ENCODE measurements at regions not wholly inside any gene's neighbourhood (a gene's known extent, or its start where the extent isn't known, plus 50 kb on each side); places are given as distances from the start of the nearest gene placed in this dataset.

DNA sequence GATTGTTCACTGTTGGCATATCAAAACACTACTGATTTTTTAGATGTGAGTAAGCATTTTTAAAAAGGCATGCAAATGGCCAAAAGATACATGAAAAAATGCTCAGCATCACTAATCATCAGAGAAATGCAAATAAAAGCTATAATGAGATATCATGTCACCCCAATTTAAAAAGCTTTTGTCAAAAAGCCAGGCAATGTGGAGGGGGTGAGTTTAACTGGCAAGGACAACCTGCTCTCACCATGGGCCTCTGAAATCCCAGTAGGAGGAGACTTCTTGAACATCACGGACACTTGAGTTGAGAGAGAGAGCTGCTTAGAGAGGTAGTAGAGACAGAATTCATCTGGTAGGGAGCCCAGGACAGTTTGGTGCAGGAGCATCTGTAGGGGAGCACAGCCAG, 347.1 kb upstream of the MPDZ start:
- WGBS, 2 donors = 89 to 91% methylated on average over 1 of the region's 1 CpG
- TF ChIP-seq CTCF (IDR thresholded peaks at IDR 0.05) (no peak), POLR2AphosphoS5 (IDR thresholded peaks at IDR 0.05) (no peak), POLR2A (IDR thresholded peaks at IDR 0.05) (no peak), EP300 (IDR thresholded peaks at IDR 0.05) (no peak)

DNA sequence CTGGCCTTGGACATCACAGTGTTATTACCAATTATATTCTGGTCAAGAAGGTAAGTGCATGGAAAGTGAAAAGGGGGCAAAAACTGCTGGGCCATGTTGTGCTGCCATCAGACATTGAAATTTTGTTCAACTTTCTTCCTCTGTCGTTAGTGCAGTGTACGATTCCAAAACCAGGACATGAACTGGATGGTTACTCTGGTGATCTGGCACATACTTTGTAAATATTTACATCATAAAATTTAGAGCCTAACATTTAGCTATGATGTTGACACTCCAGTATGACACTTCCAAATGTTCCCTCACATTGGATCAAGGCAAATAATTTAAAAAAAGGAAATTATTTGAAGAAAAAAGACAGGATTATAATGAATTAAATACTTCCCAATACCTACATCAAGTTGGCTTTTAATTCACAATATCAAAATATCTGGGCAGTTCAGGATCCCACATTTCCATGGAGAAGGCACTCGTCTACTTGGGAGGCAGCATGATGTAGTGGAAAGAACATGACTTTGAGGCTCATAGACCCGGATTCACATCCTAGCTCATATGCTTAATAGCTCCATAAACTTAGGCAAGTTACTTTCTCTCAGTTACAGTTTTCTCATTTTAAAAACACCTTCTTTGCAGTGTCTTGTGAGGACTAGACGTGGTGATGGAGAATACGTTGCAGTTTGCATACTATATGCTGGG, 342.5 kb upstream of the MPDZ start:
- no peak overlapping the region for H3K27ac ChIP-seq
- H3K36me3 ChIP-seq = no peaks in the 10 kb centered on the region
- H3K9me3 ChIP-seq = no peaks in the 10 kb centered on the region
- H3K27me3 ChIP-seq = no peaks in the 10 kb centered on the region
- 56 to 70% methylated on average over 6 of the region's 6 CpGs for WGBS, 2 donors
- peaks cover 0 to 13% (median 5%) of the 10 kb centered on the region in 4 donors for H3K4me1 ChIP-seq
- no peak for DNase-seq
- TF ChIP-seq POLR2AphosphoS5 (IDR thresholded peaks at IDR 0.05) = no peak
- no peak for TF ChIP-seq POLR2A (IDR thresholded peaks at IDR 0.05)
- TF ChIP-seq CTCF (IDR thresholded peaks at IDR 0.05) = no peak
- no peak for TF ChIP-seq EP300 (IDR thresholded peaks at IDR 0.05)
- H3K4me3 ChIP-seq = no peak overlapping the region
- intact Hi-C loops (cut with DNase I) = no loop called here

More for the DNA sequence above, 347.1 kb upstream of the MPDZ start:
- Histone ChIP-seq H3K9me3 (no peaks in the 10 kb centered on the region), H3K36me3 (no peaks in the 10 kb centered on the region), H3K27ac (no peak overlapping the region), H3K4me3 (no peak overlapping the region), H3K27me3 (no peaks in the 10 kb centered on the region), H3K4me1 (peaks cover 0 to 8% (median 3%) of the 10 kb centered on the region in 4 donors)
- no peak for DNase-seq
- intact Hi-C loops (cut with DNase I) = no loop called here

- Histone ChIP-seq H3K9me3 (no peaks in the 10 kb centered on the region), H3K4me3 (no peak overlapping the region), H3K27ac (peak overlapping the region in 3 of 4 donors; percentile 44 to 74 (median 55)), H3K36me3 (no peaks in the 10 kb centered on the region), H3K4me1 (peaks cover 0 to 24% (median 19%) of the 10 kb centered on the region in 4 donors), H3K27me3 (no peaks in the 10 kb centered on the region)
- intact Hi-C loops (cut with DNase I) = no loop called here
- no peak for TF ChIP-seq POLR2AphosphoS5 (IDR thresholded peaks at IDR 0.05)
- TF ChIP-seq CTCF (IDR thresholded peaks at IDR 0.05) = no peak
- no peak for TF ChIP-seq POLR2A (IDR thresholded peaks at IDR 0.05)
- no peak for TF ChIP-seq EP300 (IDR thresholded peaks at IDR 0.05)
- WGBS, 2 donors = 47 to 55% methylated on average over 2 of the region's 2 CpGs
- no peak for DNase-seq
Observed at GRCh38 chr9:13616491-13617035, 337.1 kb upstream of the MPDZ start.

DNA sequence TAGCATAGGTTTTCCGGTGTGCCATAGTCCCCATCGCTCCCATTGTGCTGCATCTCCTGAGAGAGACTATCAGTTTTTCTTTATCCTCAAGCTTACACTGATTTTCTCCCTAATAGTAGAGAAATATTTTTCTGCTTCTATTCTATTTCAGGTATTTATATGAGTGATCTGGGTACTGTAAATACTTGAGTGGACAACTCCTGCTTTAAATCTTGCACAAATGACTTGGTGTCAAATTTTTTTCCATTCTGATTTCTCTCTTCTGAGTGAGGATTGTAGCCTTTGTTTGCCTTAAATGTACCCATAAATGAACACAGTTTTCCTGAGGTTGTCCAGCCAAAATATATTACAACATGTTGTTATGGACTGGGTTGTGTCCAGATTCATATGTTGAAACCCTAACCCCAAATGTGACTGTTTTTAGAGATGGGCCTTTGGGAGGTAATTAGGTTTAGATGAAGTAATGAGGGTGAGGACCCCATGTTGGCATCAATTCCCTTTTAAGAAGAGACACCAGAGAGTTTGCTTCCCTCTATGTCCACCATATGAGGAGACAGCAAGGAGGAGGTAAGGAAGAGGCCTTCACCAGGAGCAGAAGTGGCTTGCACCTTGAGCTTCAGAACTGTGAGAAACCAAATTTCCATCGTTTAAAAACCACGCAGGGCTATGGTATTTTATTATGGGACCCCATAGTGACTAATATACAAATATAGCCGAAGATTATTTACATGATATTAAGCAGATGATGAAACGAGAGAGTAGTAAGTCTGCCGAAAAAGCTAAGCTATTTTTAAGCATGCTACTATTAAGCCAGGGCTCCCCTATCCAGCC, 336.4 kb upstream of the MPDZ start:
- no peaks in the 10 kb centered on the region for H3K27me3 ChIP-seq
- H3K4me3 ChIP-seq = no peak overlapping the region
- H3K4me1 ChIP-seq = peaks cover 0 to 22% (median 18%) of the 10 kb centered on the region in 4 donors
- peak; percentile 21 to 87 (median 72) for TF ChIP-seq POLR2AphosphoS5 (IDR thresholded peaks at IDR 0.05)
- no peak for TF ChIP-seq POLR2A (IDR thresholded peaks at IDR 0.05)
- TF ChIP-seq CTCF (IDR thresholded peaks at IDR 0.05) = no peak
- intact Hi-C loops (cut with DNase I) = no loop called here
- no peaks in the 10 kb centered on the region for H3K36me3 ChIP-seq
- peak overlapping the region in 3 of 4 donors; percentile 44 to 74 (median 55) for H3K27ac ChIP-seq
- no peaks in the 10 kb centered on the region for H3K9me3 ChIP-seq
- no peak for DNase-seq
- 70 to 74% methylated on average over 7 of the region's 7 CpGs for WGBS, 2 donors

Measured in sigmoid colon (tissue), 6 donors.